Upper lobe of left lung (tissue), 4 donors: ENCODE measurements at regions not wholly inside any gene's neighbourhood (a gene's known extent, or its start where the extent isn't known, plus 50 kb on each side); places are given as distances from the start of the nearest gene placed in this dataset.

ENCODE experiments used
- CTCF ChIP-seq, 6 experiments: fragments of 450-650 bp in 4 of 6; fragments of 200-600 bp in 2 of 6; sonication (generic) in 2 of 6; IDR thresholded peaks; one replicate each; pipeline ENCODE4 v1.5.1; 2016 to 2019; ENCODE audit warnings: antibody characterized with exemption in 6 of 6
- EP300 ChIP-seq, 4 donors: sonication (generic); formaldehyde crosslinking; IDR thresholded peaks; one replicate each; pipeline ENCODE4 v1.5.1; 2017; ENCODE audit warnings: antibody characterized with exemption in 4 of 4, control low read depth in 2 of 4
- POLR2A ChIP-seq, 4 donors: fragments of 450-650 bp; IDR thresholded peaks; one replicate each; pipeline ENCODE4 v1.5.1; 2016 to 2017; ENCODE audit warnings: antibody characterized with exemption in 4 of 4, mild to moderate bottlenecking in 2 of 4

- TF ChIP-seq CTCF (IDR thresholded peaks at IDR 0.05) (no peak), POLR2A (IDR thresholded peaks at IDR 0.05) (no peak), EP300 (IDR thresholded peaks at IDR 0.05) (no peak)
Observed at GRCh38 chr6:125392682-125393081, 90.9 kb upstream of the HDDC2 start.
